Nephron (organoid): ENCODE measurements at regions not wholly inside any gene's neighbourhood (a gene's known extent, or its start where the extent isn't known, plus 50 kb on each side); places are given as distances from the start of the nearest gene placed in this dataset.
"Not testable (repeated sequence)": the region's sequence is repeated elsewhere in the genome, so short reads cannot be mapped to it uniquely, and the experiment has no call there.

Experiments
- H3K27ac Mint-ChIP-seq, 3 experiments: 2 replicates each; pipeline ENCODE4 v1.8.0; 2020; ENCODE audit warnings: mixed read lengths in 3 of 3, mild to moderate bottlenecking in 2 of 3, moderate library complexity in 1 of 3
- H3K27me3 Mint-ChIP-seq: 2 replicates; pipeline ENCODE4 v1.8.0; 2021; ENCODE audit warnings: low read depth, mild to moderate bottlenecking, moderate library complexity, mixed read lengths
- H3K36me3 Mint-ChIP-seq: 2 replicates; pipeline ENCODE4 v1.8.0; 2020; ENCODE audit warnings: low read depth, mixed read lengths
- H3K4me1 Mint-ChIP-seq: 2 replicates; pipeline ENCODE4 v1.8.0; 2020; ENCODE audit warnings: mixed read lengths
- H3K4me3 Mint-ChIP-seq, 3 experiments: 2 replicates each; pipeline ENCODE4 v1.8.0; 2020; ENCODE audit warnings: mild to moderate bottlenecking in 3 of 3, mixed read lengths in 3 of 3, moderate library complexity in 2 of 3
- H3K9me3 Mint-ChIP-seq: 2 replicates; pipeline ENCODE4 v1.8.0; 2020; ENCODE audit warnings: mixed read lengths
- CTCF ChIP-seq, 3 experiments: fragments of 200-600 bp; sonication (generic); IDR thresholded peaks; one replicate each; pipeline ENCODE4 v1.5.0; 2021; ENCODE audit warnings: antibody characterized with exemption in 3 of 3; ENCODE audit not compliant: unreplicated experiment in 3 of 3

GRCh38 chr12:46628176-46628575 lies 197.6 kb downstream of the SLC38A4 start:
- Mint-ChIP-seq H3K4me3 (no peak overlapping the region), H3K27ac (no peak overlapping the region), H3K9me3 (peaks cover 5% of the 10 kb centered on the region), H3K4me1 (peaks cover 4% of the 10 kb centered on the region), H3K27me3 (no peaks in the 10 kb centered on the region), H3K36me3 (no peaks in the 10 kb centered on the region)
- no peak for TF ChIP-seq CTCF (IDR thresholded peaks at IDR 0.05; ENCODE audit: unreplicated experiment in 3 of 3)

GRCh38 chr12:46627686-46628085 lies 198.1 kb downstream of the SLC38A4 start:
- peaks cover 3% of the 10 kb centered on the region for H3K9me3 Mint-ChIP-seq
- no peak overlapping the region for H3K27ac Mint-ChIP-seq
- no peaks in the 10 kb centered on the region for H3K27me3 Mint-ChIP-seq
- H3K4me3 Mint-ChIP-seq: no peak overlapping the region
- peaks cover 4% of the 10 kb centered on the region for H3K4me1 Mint-ChIP-seq
- TF ChIP-seq CTCF (IDR thresholded peaks at IDR 0.05; ENCODE audit: unreplicated experiment in 3 of 3): no peak
- no peaks in the 10 kb centered on the region for H3K36me3 Mint-ChIP-seq

GRCh38 chr12:46619474-46619873 lies 206.3 kb downstream of the SLC38A4 start:
- H3K4me1 Mint-ChIP-seq, H3K27ac Mint-ChIP-seq, H3K27me3 Mint-ChIP-seq, H3K4me3 Mint-ChIP-seq, H3K36me3 Mint-ChIP-seq: not testable (repeated sequence)
- peaks cover 32% of the 10 kb centered on the region for H3K9me3 Mint-ChIP-seq

GRCh38 chr12:46617737-46618136 lies 208.1 kb downstream of the SLC38A4 start:
- H3K36me3 Mint-ChIP-seq, H3K27me3 Mint-ChIP-seq, H3K4me1 Mint-ChIP-seq, H3K4me3 Mint-ChIP-seq, H3K27ac Mint-ChIP-seq: not testable (repeated sequence)
- peaks cover 32% of the 10 kb centered on the region for H3K9me3 Mint-ChIP-seq

- H3K27me3 Mint-ChIP-seq: no peaks in the 10 kb centered on the region
- no peak for TF ChIP-seq CTCF (IDR thresholded peaks at IDR 0.05; ENCODE audit: unreplicated experiment in 3 of 3)
- no peak overlapping the region for H3K4me3 Mint-ChIP-seq
- H3K27ac Mint-ChIP-seq: no peak overlapping the region
- peaks cover 32% of the 10 kb centered on the region for H3K9me3 Mint-ChIP-seq
- no peaks in the 10 kb centered on the region for H3K4me1 Mint-ChIP-seq
- peaks cover 9% of the 10 kb centered on the region for H3K36me3 Mint-ChIP-seq
Measured at GRCh38 chr12:46617167-46617566, 208.6 kb downstream of the SLC38A4 start.

GRCh38 chr12:46610754-46611153 lies 215.0 kb downstream of the SLC38A4 start:
- Mint-ChIP-seq H3K4me1 (peaks cover 13% of the 10 kb centered on the region), H3K9me3 (peaks cover 2% of the 10 kb centered on the region), H3K36me3 (no peaks in the 10 kb centered on the region), H3K27ac (no peak overlapping the region), H3K4me3 (no peak overlapping the region), H3K27me3 (no peaks in the 10 kb centered on the region)
- no peak for TF ChIP-seq CTCF (IDR thresholded peaks at IDR 0.05; ENCODE audit: unreplicated experiment in 3 of 3)

GRCh38 chr12:46609674-46610073 lies 216.1 kb downstream of the SLC38A4 start:
- Mint-ChIP-seq H3K4me3 (no peak overlapping the region), H3K4me1 (peaks cover 13% of the 10 kb centered on the region), H3K9me3 (peaks cover 1% of the 10 kb centered on the region), H3K27ac (no peak overlapping the region), H3K36me3 (no peaks in the 10 kb centered on the region), H3K27me3 (no peaks in the 10 kb centered on the region)
- no peak for TF ChIP-seq CTCF (IDR thresholded peaks at IDR 0.05; ENCODE audit: unreplicated experiment in 3 of 3)
